ENCODE measurements at regions not wholly inside any gene's neighbourhood (a gene's known extent, or its start where the extent isn't known, plus 50 kb on each side); places are given as distances from the start of the nearest gene placed in this dataset.

- no peak for DNase-seq (ENCODE audit: low read depth)
- no peak for TF ChIP-seq POLR2A (IDR thresholded peaks at IDR 0.05; ENCODE audit: extremely low read depth, insufficient read length)
- no peak for TF ChIP-seq MYC (IDR thresholded peaks at IDR 0.05; ENCODE audit: low read depth, low read length)
- no peak for TF ChIP-seq MAX (IDR thresholded peaks at IDR 0.05; ENCODE audit: low read depth, low read length)
- TF ChIP-seq CTCF (IDR thresholded peaks at IDR 0.05; ENCODE audit: low read depth, low read length): no peak
- no peak overlapping the region for H3K4me3 ChIP-seq (ENCODE audit: low read depth, low read length)
Measured at GRCh38 chr7:96426027-96426426, 104.1 kb upstream of the SLC25A13 start.

GRCh38 chr7:96424411-96424810, 102.5 kb upstream of the SLC25A13 start:
- H3K4me3 ChIP-seq (ENCODE audit: low read depth, low read length): no peak overlapping the region
- TF ChIP-seq CTCF (IDR thresholded peaks at IDR 0.05; ENCODE audit: low read depth, low read length) (no peak), MYC (IDR thresholded peaks at IDR 0.05; ENCODE audit: low read depth, low read length) (no peak)
- no peak for DNase-seq (ENCODE audit: low read depth)

GRCh38 chr7:96422388-96422787, 100.5 kb upstream of the SLC25A13 start:
- DNase-seq (ENCODE audit: low read depth): no peak
- no peak overlapping the region for H3K4me3 ChIP-seq (ENCODE audit: low read depth, low read length)
- TF ChIP-seq MYC (IDR thresholded peaks at IDR 0.05; ENCODE audit: low read depth, low read length) (no peak), CTCF (IDR thresholded peaks at IDR 0.05; ENCODE audit: low read depth, low read length) (no peak), MAX (IDR thresholded peaks at IDR 0.05; ENCODE audit: low read depth, low read length) (no peak), POLR2A (IDR thresholded peaks at IDR 0.05; ENCODE audit: extremely low read depth, insufficient read length) (no peak)

GRCh38 chr7:96418581-96418980, 96.7 kb upstream of the SLC25A13 start:
- no peak overlapping the region for H3K4me3 ChIP-seq (ENCODE audit: low read depth, low read length)
- TF ChIP-seq MYC (IDR thresholded peaks at IDR 0.05; ENCODE audit: low read depth, low read length): no peak
- TF ChIP-seq CTCF (IDR thresholded peaks at IDR 0.05; ENCODE audit: low read depth, low read length): no peak
- no peak for TF ChIP-seq POLR2A (IDR thresholded peaks at IDR 0.05; ENCODE audit: extremely low read depth, insufficient read length)
- no peak for TF ChIP-seq MAX (IDR thresholded peaks at IDR 0.05; ENCODE audit: low read depth, low read length)
- no peak for DNase-seq (ENCODE audit: low read depth)

- no peak overlapping the region for H3K4me3 ChIP-seq (ENCODE audit: low read depth, low read length)
- no peak for DNase-seq (ENCODE audit: low read depth)
- TF ChIP-seq MYC (IDR thresholded peaks at IDR 0.05; ENCODE audit: low read depth, low read length) (no peak), POLR2A (IDR thresholded peaks at IDR 0.05; ENCODE audit: extremely low read depth, insufficient read length) (no peak), CTCF (IDR thresholded peaks at IDR 0.05; ENCODE audit: low read depth, low read length) (no peak), MAX (IDR thresholded peaks at IDR 0.05; ENCODE audit: low read depth, low read length) (no peak)
Measured at GRCh38 chr7:96417784-96418183, 95.9 kb upstream of the SLC25A13 start.

GRCh38 chr7:96416599-96416998, 94.7 kb upstream of the SLC25A13 start:
- DNase-seq (ENCODE audit: low read depth): no peak
- TF ChIP-seq POLR2A (IDR thresholded peaks at IDR 0.05; ENCODE audit: extremely low read depth, insufficient read length) (no peak), MYC (IDR thresholded peaks at IDR 0.05; ENCODE audit: low read depth, low read length) (no peak), MAX (IDR thresholded peaks at IDR 0.05; ENCODE audit: low read depth, low read length) (no peak), CTCF (IDR thresholded peaks at IDR 0.05; ENCODE audit: low read depth, low read length) (no peak)
- no peak overlapping the region for H3K4me3 ChIP-seq (ENCODE audit: low read depth, low read length)

Measured in NB4 (cell line).